ENCODE measurements at regions not wholly inside any gene's neighbourhood (a gene's known extent, or its start where the extent isn't known, plus 50 kb on each side); places are given as distances from the start of the nearest gene placed in this dataset.

GRCh38 chr3:194251461-194251860 is 99.7 kb downstream of the CPN2 start:
- no peak for TF ChIP-seq YY1 (IDR thresholded peaks at IDR 0.05; ENCODE audit: insufficient read depth, insufficient read length)
- no peak for TF ChIP-seq ZNF274 (IDR thresholded peaks at IDR 0.05; ENCODE audit: low read depth, low read length)
